22Rv1 (cell line): ENCODE measurements at regions not wholly inside any gene's neighbourhood (a gene's known extent, or its start where the extent isn't known, plus 50 kb on each side); places are given as distances from the start of the nearest gene placed in this dataset.

ENCODE experiments used
- H3K27ac ChIP-seq: fragments of 450-650 bp; 2 replicates; pipeline ENCODE4 v1.5.1; 2017
- CTCF ChIP-seq: fragments of 450-650 bp; IDR thresholded peaks from 2 replicates; pipeline ENCODE4 v1.5.1; 2017; ENCODE audit warnings: mild to moderate bottlenecking
- ZFX ChIP-seq: fragments of 450-650 bp; IDR thresholded peaks from 2 replicates; pipeline ENCODE4 v1.6.1; 2017; ENCODE audit warnings: antibody characterized with exemption, borderline replicate concordance

GRCh38 chr2:9707611-9708160 lies 76.9 kb upstream of the YWHAQ start:
- H3K27ac ChIP-seq = no peak overlapping the region
- TF ChIP-seq CTCF = no peak
- TF ChIP-seq ZFX = no peak

- TF ChIP-seq ZFX (no peak), CTCF (no peak)
- H3K27ac ChIP-seq = no peak overlapping the region
Measured at GRCh38 chr2:9708683-9709538, 78.1 kb upstream of the YWHAQ start.

GRCh38 chr2:9709539-9710285 lies 78.9 kb upstream of the YWHAQ start:
- no peak for TF ChIP-seq CTCF
- TF ChIP-seq ZFX = no peak
- H3K27ac ChIP-seq = no peak overlapping the region

GRCh38 chr2:9710311-9710710 lies 79.5 kb upstream of the YWHAQ start:
- no peak overlapping the region for H3K27ac ChIP-seq
- TF ChIP-seq ZFX (no peak), CTCF (no peak)

- TF ChIP-seq ZFX = no peak
- TF ChIP-seq CTCF = no peak
- no peak overlapping the region for H3K27ac ChIP-seq
Measured at GRCh38 chr2:9712263-9712662, 81.5 kb upstream of the YWHAQ start.

- no peak overlapping the region for H3K27ac ChIP-seq
Measured at GRCh38 chr2:9714630-9715214, 83.9 kb upstream of the YWHAQ start.

More at GRCh38 chr2:9714630-9715214, 83.9 kb upstream of the YWHAQ start:
- TF ChIP-seq CTCF = no peak
- no peak for TF ChIP-seq ZFX
